NCI-H510A treated with DMSO at 0.1 percent for 48 hours (cell line): ENCODE measurements at regions not wholly inside any gene's neighbourhood (a gene's known extent, or its start where the extent isn't known, plus 50 kb on each side); places are given as distances from the start of the nearest gene placed in this dataset.
"Not testable (repeated sequence)": the region's sequence is repeated elsewhere in the genome, so short reads cannot be mapped to it uniquely, and the experiment has no call there.

ENCODE experiments used
- DNase-seq: peaks from one replicate; lab custom pipeline; 2025; lab: John Stamatoyannopoulos, UW

DNA sequence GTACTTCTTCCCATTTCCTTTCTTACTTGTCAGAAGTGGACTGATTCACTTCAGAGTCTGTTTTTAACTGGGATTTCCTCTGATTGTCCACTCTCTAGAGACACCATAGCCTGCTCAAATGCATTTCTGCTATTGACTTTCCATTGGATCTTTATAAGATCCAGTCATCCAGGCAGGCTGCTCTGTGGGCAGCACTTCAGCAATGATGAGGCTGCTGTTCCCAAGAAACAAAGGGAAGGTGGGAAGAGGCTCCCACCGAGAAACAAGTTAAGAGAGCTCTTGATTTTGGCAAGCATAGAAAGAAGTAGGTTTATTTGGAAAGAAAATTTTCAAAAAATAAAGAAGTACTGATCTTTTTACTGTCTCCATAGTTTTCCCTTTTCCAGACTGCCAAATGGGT lies 125.8 kb upstream of the STARD13 start:
- DNase-seq, result no peak

- DNase-seq, result no peak
These were observed 130.3 kb upstream of the STARD13 start for GRCh38 chr13:33415822-33416221.

DNA sequence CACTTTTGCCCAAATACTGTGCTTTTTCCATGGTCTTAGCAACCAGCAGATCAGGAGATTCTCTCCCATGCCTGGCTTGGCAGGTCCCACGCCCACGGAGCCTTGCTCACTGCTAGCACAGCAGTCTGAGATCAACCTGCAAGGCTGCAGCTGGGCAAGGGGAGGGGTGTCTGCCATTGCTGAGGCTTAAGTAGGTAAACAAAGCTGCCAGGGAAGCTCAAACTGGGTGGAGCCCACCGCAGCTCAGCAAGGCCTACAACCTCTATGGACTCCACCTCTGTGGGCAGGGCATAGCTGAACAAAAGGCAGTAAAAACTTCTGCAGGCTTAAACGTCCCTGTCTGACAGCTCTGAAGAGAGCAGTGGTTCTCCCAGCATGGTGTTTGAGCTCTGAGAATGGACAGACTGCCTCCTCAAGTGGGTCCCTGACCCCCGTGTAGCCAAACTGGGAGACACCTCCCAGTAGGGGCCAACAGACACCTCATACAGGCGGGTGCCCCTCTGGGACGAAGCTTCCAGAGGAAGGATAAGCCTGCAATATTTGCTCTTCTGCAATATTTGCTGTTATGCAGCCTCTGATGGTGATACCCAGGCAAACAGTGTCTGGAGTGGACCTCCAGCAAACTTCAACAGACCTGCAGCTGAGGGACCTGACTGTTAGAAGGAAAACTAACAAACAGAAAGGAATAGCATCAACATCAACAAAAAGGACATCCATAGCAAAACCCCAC lies 132.8 kb upstream of the STARD13 start:
- not testable (repeated sequence) for DNase-seq

DNA sequence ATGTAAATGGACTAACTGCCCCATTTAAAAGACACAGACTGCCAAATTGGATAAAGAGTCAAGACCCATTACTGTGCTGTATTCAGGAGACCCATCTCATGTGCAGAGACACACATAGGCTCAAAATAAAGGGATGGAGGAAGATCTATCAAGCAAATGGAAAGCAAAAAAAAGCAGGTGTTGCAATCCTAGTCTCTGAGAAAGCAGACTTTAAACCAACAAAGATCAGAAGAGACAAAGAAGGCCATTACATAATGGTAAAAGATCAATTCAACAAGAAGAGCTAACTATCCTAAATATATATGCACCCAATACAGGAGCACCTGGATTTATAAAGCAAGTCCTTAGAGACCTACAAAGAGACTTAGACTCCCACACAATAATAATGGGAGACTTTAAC lies 134.6 kb upstream of the STARD13 start:
- not testable (repeated sequence) for DNase-seq

- DNase-seq, result no peak
These were observed 140.6 kb upstream of the STARD13 start for GRCh38 chr13:33426131-33426530.

DNA sequence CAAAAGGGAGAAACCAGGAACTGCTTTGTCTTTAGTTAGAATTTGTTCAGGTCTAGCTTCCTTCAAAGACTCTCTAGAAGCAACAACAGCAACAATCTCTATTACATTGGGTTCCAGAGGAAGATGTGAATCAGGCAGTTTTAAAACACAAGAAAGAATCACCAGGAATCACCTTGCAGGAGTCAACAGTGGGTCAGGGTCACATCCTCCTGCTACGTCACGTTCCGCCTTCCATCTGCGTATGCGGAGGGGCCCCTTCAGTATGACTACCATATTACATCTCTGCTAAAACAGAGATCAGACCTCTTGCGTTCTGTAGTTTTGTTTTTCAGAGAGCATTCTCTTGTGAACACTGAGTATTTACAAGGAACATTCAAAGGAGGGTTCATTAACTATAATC lies 147.8 kb upstream of the STARD13 start:
- no peak for DNase-seq

DNA sequence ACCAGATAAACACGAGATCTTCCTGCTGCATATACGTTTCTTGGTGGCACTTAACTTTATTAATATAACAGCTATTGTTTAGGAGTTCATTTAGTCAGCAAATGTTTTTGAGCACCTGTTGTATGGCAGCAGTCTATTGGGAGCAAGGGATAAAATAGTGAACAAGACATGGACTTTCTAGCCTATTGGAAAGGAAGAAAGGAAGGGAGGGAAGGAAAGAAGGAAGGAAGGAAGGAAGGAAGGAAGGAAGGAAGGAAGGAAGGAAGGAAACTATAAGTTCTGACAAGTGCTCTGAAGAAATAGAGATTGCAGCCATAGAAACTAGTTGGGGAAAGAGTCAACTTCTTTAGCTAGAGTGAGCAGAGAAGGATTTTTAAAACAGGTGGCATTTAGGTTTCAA lies 149.1 kb upstream of the STARD13 start:
- no peak for DNase-seq

DNA sequence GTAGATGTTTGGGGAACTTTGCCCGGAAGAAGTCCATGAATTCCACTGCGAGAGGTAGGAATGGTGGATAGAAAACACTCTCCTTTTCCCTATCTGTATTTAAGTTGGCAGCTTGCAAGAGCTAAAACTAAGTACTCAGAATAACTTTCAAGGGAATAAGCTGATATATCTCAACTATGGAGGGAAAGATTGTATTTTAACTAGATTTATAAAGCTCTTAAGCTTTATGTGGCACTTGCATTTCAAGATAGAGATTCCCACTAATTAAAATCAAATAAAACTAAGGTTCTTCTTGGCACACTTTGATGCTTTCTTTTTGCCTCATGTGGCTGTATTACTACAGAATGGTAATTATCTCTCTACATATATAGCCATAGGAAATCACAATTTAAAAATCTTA lies 149.7 kb upstream of the STARD13 start:
- no peak for DNase-seq

GRCh38 chr13:33438918-33439317 lies 153.4 kb upstream of the STARD13 start:
- DNase-seq, result no peak

GRCh38 chr13:33441015-33441414 lies 155.5 kb upstream of the STARD13 start:
- no peak for DNase-seq

GRCh38 chr13:33445024-33445423 lies 159.5 kb upstream of the STARD13 start:
- DNase-seq, result no peak

DNA sequence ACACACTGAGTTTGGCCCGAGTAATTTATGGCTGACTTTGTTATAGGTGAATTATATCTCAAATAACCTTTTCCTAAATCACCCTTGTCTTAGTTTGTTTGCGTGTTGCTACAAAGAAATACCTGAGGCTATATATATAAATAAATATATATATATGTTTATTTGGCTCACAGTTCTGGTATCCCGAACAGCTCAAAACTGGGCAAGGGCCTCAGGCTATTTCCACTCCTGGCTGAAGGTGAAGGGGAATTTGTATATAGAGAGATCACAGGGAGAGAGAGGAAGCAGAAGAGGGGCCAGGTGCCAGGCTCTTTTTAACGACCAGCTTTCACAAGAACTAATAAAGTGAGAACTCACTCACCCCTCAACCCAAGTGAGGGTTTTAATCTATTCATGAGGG lies 159.9 kb upstream of the STARD13 start:
- no peak for DNase-seq

DNA sequence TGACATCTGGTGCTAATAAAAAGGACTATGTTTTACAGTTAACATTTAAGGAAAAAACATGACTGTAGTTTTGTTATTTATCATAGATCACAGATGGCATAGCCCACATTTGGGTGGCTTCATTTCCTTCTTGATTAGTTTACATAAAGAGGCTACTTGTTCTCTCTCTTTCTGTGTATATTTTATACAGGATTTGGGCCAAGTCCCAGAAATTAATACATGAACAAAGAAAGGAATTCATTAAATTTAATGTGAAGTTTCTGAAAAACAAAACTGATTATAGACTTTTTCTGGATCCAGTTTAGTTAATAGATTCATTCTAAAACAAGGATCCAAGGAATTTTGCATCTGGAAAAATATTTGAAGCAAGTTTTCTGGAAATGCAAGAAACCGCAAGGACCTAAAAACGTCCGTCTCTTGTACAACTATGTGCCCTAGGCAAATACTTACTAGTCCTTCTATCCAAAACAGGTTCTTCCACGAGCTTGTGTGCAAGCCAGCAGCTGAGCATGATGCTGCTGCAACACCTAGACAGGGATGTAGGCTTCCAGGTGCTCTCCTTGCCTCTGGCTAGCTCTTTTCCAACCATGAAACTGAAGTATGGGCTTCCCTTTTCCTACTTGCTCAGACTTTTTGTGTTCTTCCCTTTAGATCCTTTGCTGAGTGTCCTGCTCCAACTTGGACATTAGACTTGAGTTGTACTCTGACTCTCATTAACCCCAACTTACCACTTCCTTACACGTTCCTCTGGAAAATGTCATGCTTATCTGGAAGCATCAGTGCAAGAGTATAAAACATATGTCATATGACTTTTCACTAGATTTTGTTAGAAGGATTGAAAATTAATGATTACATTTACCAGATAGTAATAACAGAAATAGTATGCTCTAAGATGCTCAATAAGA lies 161.5 kb upstream of the STARD13 start:
- DNase-seq, result no peak

DNA sequence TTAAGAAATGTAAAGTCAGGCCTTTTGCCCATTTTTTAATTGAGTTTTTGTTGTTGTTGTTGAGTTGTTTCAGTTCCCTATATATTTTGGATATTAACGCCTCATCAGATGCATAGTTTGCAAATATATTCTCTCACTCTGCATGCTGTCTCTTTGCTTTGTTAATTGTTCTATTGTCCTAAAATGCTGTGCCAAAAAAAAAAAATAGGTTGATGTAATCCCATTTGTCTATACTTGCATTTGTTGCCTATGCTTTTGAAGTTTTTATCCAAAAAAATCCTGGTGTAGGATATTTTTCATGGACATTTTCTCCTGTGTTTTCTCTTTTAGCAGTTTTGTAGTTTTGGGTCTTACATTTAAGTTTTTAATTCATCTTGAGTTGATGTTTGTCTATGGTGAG lies 163.3 kb upstream of the STARD13 start:
- DNase-seq, result no peak

DNA sequence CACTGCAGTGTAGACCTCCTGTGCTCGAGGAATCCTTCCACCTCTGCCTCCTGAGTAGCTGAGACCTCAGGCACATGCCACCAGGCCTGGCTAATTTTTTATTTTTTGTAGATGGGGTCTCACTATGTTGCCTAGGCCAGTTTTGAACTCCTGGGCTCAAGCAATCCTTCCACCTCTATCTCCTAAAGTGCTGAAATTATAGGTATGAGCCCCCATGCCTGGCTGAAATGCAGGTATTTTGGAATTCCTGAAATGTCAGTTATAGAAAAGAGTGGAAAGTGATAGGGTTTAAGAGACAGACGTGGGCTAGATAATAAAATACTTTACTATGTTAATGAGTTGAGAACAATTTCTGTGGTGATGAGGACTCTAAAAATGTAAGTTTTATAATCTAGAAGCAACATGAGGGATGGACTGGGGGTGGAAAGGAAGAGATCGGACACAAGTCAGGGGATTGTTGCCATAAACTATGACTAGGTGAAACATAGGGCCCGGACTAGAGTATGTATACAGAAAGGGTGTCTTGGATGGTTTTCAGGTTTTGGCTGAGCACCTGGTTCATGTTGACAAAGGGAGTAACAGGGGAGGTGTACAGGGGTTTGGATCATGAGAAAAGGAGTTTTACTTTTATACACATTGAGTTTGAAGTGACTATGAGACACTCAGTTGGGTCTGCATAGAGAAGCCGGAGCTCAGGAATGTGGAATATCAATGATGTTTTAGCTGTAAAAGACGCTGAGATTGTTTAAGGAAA lies 165.6 kb upstream of the STARD13 start:
- no peak for DNase-seq

DNA sequence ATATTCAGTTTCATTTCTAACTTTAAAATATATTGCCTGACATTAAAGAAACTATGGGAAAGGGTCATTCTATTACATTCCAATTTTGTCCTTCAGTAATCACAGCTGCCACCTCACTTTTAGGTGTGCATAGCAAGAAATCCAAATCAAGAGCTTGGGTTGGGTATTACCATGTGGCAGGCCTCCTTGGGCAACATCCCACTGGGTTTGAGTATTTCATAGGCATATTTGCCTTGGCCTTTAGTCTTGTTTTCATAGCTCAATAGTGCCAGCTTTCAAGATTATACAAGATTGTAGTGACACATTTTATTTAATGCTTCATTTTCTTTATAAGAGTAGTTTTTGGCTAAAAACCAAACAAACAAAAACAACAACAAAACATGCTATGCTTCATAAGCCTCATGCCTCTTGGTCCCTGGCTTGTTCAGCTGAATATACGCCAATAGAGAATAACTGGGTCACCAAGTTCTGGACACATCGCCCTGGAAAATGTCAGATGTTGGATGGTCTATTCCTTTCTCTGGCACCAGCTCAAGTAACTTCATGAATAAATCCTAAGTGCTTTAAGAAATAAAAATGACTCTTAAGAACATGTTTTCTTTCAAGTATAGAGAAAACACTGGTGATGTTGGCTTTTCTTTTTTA lies 167.4 kb upstream of the STARD13 start:
- no peak for DNase-seq

GRCh38 chr13:33453936-33454335 lies 168.4 kb upstream of the STARD13 start:
- no peak for DNase-seq

- no peak for DNase-seq
These were observed 169.5 kb upstream of the STARD13 start for GRCh38 chr13:33454844-33455705.

GRCh38 chr13:33459702-33460101 lies 174.1 kb upstream of the STARD13 start:
- no peak for DNase-seq

GRCh38 chr13:33462109-33462508 lies 176.6 kb upstream of the STARD13 start:
- no peak for DNase-seq

DNA sequence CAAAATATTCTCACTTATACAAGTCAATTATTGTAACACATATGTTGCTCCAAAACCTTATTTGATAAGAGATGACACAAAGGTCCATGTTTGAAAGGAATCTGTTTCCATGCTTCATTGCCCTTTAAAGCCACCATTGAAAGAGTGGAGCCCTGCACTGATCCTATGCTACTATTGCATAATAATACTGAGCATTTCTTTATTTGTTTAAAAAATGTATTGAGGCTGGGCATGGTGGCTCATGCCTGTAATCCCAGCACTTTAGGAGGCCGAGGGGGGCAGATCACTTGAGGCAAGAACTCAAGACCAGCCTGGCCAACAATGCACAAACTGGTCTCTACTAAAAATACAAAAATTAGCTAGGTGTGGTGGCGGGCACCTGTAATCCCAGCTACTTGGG lies 178.8 kb upstream of the STARD13 start:
- no peak for DNase-seq
